Endothelial cell of umbilical vein (primary cell): ENCODE measurements at regions not wholly inside any gene's neighbourhood (a gene's known extent, or its start where the extent isn't known, plus 50 kb on each side); places are given as distances from the start of the nearest gene placed in this dataset.

Source experiments
- BruUV-seq: library from RNA; stranded (reverse); fragments of 400-500 nt; replicated peaks from 2 replicates; lab custom pipeline; 2021; lab: Mats Ljungman, UMichigan
- CTCF ChIA-PET: fragments of 300-600, 350-600 bp; sonication (Branson Sonifier 250); formaldehyde crosslinking; loops from one replicate; lab custom pipeline; 2021; ENCODE audit warnings: antibody characterized with exemption, inconsistent platforms; lab: Charles Lee
- POLR2A ChIA-PET: fragments of 300-600, 350-600 bp; sonication (Branson Sonifier 250); formaldehyde crosslinking; loops from one replicate; lab custom pipeline; 2021; ENCODE audit warnings: antibody characterized with exemption, inconsistent platforms; lab: Charles Lee
- DNase-seq: peaks from one replicate; pipeline ENCODE4 v3.0.0-alpha.2; 2011; ENCODE audit warnings: low read depth, low spot score
- FAIRE-seq: peaks from 2 replicates; lab custom pipeline; 2011; peaks lifted over from hg19 to GRCh38; lab: Jason Lieb, UNC
- H2AFZ ChIP-seq: 2 replicates; pipeline ENCODE4 v1.6.0; 2012; ENCODE audit warnings: low read depth, low read length, control low read depth, inconsistent platforms
- H3K27ac ChIP-seq: 2 replicates; pipeline ENCODE4 v1.5.1; 2011; ENCODE audit warnings: low read depth, mild to moderate bottlenecking, control low read depth, low read length, moderate library complexity; ENCODE audit not compliant: insufficient read depth
- H3K27me3 ChIP-seq, 2 experiments: 2 replicates each; pipeline versions ENCODE4 v1.6.0 to v1.6.1; 2011; ENCODE audit warnings: low read length in 2 of 2, mixed read lengths in 1 of 2; ENCODE audit not compliant: control insufficient read depth in 2 of 2, insufficient read depth in 2 of 2
- H3K36me3 ChIP-seq, 2 experiments: 2 replicates in 1 of 2; 3 replicates in 1 of 2; pipeline ENCODE4 v1.5.1; 2011; ENCODE audit warnings: low read length in 2 of 2, mild to moderate bottlenecking in 1 of 2, moderate library complexity in 1 of 2; ENCODE audit not compliant: control insufficient read depth in 2 of 2, insufficient read depth in 2 of 2; ENCODE audit errors: extremely low read depth in 1 of 2
- H3K4me1 ChIP-seq: 3 replicates; pipeline ENCODE4 v1.5.1; 2011; ENCODE audit warnings: mild to moderate bottlenecking, low read length; ENCODE audit not compliant: control insufficient read depth, insufficient read depth; ENCODE audit errors: extremely low read depth
- H3K4me2 ChIP-seq: 2 replicates; pipeline ENCODE4 v1.6.1; 2011; ENCODE audit warnings: low read length, control low read depth, mixed read lengths; ENCODE audit not compliant: insufficient read depth
- H3K4me3 ChIP-seq, 3 experiments: fragments of 200-600 bp in 1 of 3; sonication (generic), shearing (Covaris generic) in 1 of 3; replicated peaks in 1 of 3; 2 replicates each; pipeline ENCODE4 v1.5.1; 2011 to 2016; ENCODE audit warnings: control low read depth in 3 of 3, low read length in 3 of 3, mild to moderate bottlenecking in 2 of 3, inconsistent platforms in 1 of 3, low read depth in 1 of 3, moderate library complexity in 1 of 3; ENCODE audit not compliant: insufficient read depth in 1 of 3
- H3K79me2 ChIP-seq: 2 replicates; pipeline ENCODE4 v1.6.0; 2012; ENCODE audit warnings: low read length, inconsistent platforms; ENCODE audit not compliant: control insufficient read depth, insufficient read depth
- H3K9ac ChIP-seq: replicated peaks from 2 replicates; pipeline ENCODE3; 2011; ENCODE audit warnings: low read length, control low read depth; ENCODE audit not compliant: insufficient read depth; ENCODE audit errors: extremely low read depth
- H3K9me1 ChIP-seq: replicated peaks from 3 replicates; pipeline ENCODE4 v1.6.0; 2011; ENCODE audit warnings: mild to moderate bottlenecking, low read length; ENCODE audit not compliant: control insufficient read depth, insufficient read depth; ENCODE audit errors: extremely low read depth
- H3K9me3 ChIP-seq: replicated peaks from 2 replicates; pipeline ENCODE4 v1.5.1; 2012; ENCODE audit warnings: low read length, inconsistent platforms; ENCODE audit not compliant: control insufficient read depth, insufficient read depth
- H4K20me1 ChIP-seq: replicated peaks from 2 replicates; pipeline ENCODE3; 2011; ENCODE audit warnings: mild to moderate bottlenecking, low read length; ENCODE audit not compliant: control insufficient read depth, insufficient read depth; ENCODE audit errors: extremely low read depth
- EZH2 ChIP-seq: IDR thresholded peaks from 2 replicates; pipeline ENCODE4 v1.6.1; 2012; ENCODE audit warnings: borderline replicate concordance, low read depth, mild to moderate bottlenecking, moderate library complexity, low read length, inconsistent platforms; ENCODE audit not compliant: severe bottlenecking
- FOS ChIP-seq: IDR thresholded peaks from 2 replicates; pipeline ENCODE4 v1.6.1; 2011; ENCODE audit warnings: mild to moderate bottlenecking, low read length, moderate library complexity, borderline replicate concordance; ENCODE audit not compliant: insufficient read depth
- GATA2 ChIP-seq: IDR thresholded peaks from 2 replicates; pipeline ENCODE4 v1.7.0; 2011; ENCODE audit warnings: low read depth, mild to moderate bottlenecking, moderate library complexity, mixed read lengths, low read length; ENCODE audit not compliant: insufficient read length, insufficient read depth
- JUN ChIP-seq: IDR thresholded peaks from 2 replicates; pipeline ENCODE4 v1.6.1; 2011; ENCODE audit warnings: borderline replicate concordance, low read depth; ENCODE audit not compliant: insufficient read length, insufficient read depth
- MYC ChIP-seq: IDR thresholded peaks from one replicate; pipeline ENCODE4 v1.6.1; 2011; ENCODE audit warnings: mild to moderate bottlenecking, low read depth, low read length
- POLR2A ChIP-seq: IDR thresholded peaks from 2 replicates; pipeline ENCODE4 v1.6.1; 2012; ENCODE audit warnings: low read depth, mild to moderate bottlenecking, control low read depth, low read length
- POLR2AphosphoS5 ChIP-seq: IDR thresholded peaks from 2 replicates; pipeline ENCODE4 v1.6.1; 2012; ENCODE audit warnings: low read depth, mild to moderate bottlenecking, control low read depth, low read length, moderate library complexity; ENCODE audit not compliant: insufficient read depth
- dilution Hi-C: fragments of 300-500 bp; cut with MboI; formaldehyde crosslinking; loops from one replicate; pipeline ENCODE4 v1.15.0; 2019; ENCODE audit warnings: low sequenced_read_pairs; ENCODE audit not compliant: extremely low pct_ligation_motif_present
- intact Hi-C: fragments of 100-400 bp; cut with micrococcal nuclease; formaldehyde crosslinking; loops from one replicate; pipeline ENCODE4 v1.10.0; 2022
- TF ChIP-seq, protein P1 (sequence below): IDR thresholded peaks from 2 replicates; pipeline ENCODE4 v1.6.1; 2011; ENCODE audit not compliant: insufficient read depth, insufficient read length
- TF ChIP-seq, protein P2 (sequence below), 2 donors: IDR thresholded peaks; 1 replicate in 1 of 2; 2 replicates in 1 of 2; pipeline ENCODE4 v1.5.1; 2011; ENCODE audit warnings: low read length in 2 of 2, mild to moderate bottlenecking in 2 of 2, moderate library complexity in 2 of 2, control low read depth in 1 of 2, inconsistent platforms in 1 of 2, low read depth in 1 of 2; ENCODE audit not compliant: insufficient read depth in 1 of 2; ENCODE audit errors: extremely low read depth in 1 of 2

DNA sequence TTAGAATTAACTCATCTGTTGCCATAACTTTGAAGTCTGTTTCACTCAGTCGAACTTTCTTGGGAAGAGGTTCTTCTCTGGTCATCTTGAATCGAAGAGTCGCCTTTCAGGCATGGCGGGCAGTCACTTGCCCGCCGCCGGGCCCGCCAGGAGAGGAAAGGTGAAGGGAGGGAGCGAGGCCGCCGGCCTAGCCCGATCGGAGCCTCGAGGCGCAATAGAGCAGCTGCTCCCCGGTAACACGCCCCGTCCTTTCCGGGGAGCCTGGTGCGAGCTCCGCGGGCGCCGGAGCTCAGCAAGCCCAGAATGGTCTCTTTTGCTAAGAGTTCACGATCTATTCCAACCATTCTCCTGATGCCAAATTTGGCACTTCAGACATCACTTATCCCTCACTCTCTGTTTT lies 591.8 kb downstream of the TFAP2B start:
- intact Hi-C loops = no loop called here
- BruUV-seq = no TSS peak
- CTCF ChIA-PET = interaction anchor here (0.7 kb wide), 1 partner anchor 433 kb away, joined by 4 read pairs; no protein-coding TSS in a partner anchor

More for the DNA sequence above, 591.8 kb downstream of the TFAP2B start:
- no peak overlapping the region for H3K9ac ChIP-seq
- H2AFZ ChIP-seq = no peak overlapping the region
- no peaks in the 10 kb centered on the region for H3K9me1 ChIP-seq
- DNase-seq (no peak), FAIRE-seq (no peak)
- H4K20me1 ChIP-seq = no peaks in the 10 kb centered on the region
- TF ChIP-seq, protein P1, sequence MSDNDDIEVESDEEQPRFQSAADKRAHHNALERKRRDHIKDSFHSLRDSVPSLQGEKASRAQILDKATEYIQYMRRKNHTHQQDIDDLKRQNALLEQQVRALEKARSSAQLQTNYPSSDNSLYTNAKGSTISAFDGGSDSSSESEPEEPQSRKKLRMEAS = no peak
- TF ChIP-seq JUN = no peak
- TF ChIP-seq, protein P2, sequence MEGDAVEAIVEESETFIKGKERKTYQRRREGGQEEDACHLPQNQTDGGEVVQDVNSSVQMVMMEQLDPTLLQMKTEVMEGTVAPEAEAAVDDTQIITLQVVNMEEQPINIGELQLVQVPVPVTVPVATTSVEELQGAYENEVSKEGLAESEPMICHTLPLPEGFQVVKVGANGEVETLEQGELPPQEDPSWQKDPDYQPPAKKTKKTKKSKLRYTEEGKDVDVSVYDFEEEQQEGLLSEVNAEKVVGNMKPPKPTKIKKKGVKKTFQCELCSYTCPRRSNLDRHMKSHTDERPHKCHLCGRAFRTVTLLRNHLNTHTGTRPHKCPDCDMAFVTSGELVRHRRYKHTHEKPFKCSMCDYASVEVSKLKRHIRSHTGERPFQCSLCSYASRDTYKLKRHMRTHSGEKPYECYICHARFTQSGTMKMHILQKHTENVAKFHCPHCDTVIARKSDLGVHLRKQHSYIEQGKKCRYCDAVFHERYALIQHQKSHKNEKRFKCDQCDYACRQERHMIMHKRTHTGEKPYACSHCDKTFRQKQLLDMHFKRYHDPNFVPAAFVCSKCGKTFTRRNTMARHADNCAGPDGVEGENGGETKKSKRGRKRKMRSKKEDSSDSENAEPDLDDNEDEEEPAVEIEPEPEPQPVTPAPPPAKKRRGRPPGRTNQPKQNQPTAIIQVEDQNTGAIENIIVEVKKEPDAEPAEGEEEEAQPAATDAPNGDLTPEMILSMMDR (IDR thresholded peaks at IDR 0.05; ENCODE audit: extremely low read depth in 1 of 2, insufficient read depth in 1 of 2, low read depth in 1 of 2, low read length in 2 of 2) = no peak
- no peak for TF ChIP-seq POLR2A
- no peak for TF ChIP-seq POLR2AphosphoS5
- TF ChIP-seq EZH2 = no peak
- TF ChIP-seq MYC = no peak
- TF ChIP-seq FOS = no peak
- TF ChIP-seq GATA2 = no peak
- H3K79me2 ChIP-seq = no peaks in the 10 kb centered on the region
- H3K4me3 ChIP-seq = no peak overlapping the region
- no peak overlapping the region for H3K27ac ChIP-seq
- no peaks in the 10 kb centered on the region for H3K4me1 ChIP-seq
- dilution Hi-C loops = no loop called here
- H3K9me3 ChIP-seq = peaks cover 6% of the 10 kb centered on the region
- POLR2A ChIA-PET = no interaction called here
- H3K4me2 ChIP-seq = no peak overlapping the region
- H3K27me3 ChIP-seq = no peaks in the 10 kb centered on the region
- no peaks in the 10 kb centered on the region for H3K36me3 ChIP-seq
